GM12872 (cell line): ENCODE measurements at regions not wholly inside any gene's neighbourhood (a gene's known extent, or its start where the extent isn't known, plus 50 kb on each side); places are given as distances from the start of the nearest gene placed in this dataset.

Experiments used
- TF ChIP-seq, protein P1 (sequence below): IDR thresholded peaks from 3 replicates; pipeline ENCODE4 v1.5.1; 2011; ENCODE audit warnings: low read depth, mild to moderate bottlenecking, low read length, moderate library complexity; ENCODE audit not compliant: insufficient read depth

DNA sequence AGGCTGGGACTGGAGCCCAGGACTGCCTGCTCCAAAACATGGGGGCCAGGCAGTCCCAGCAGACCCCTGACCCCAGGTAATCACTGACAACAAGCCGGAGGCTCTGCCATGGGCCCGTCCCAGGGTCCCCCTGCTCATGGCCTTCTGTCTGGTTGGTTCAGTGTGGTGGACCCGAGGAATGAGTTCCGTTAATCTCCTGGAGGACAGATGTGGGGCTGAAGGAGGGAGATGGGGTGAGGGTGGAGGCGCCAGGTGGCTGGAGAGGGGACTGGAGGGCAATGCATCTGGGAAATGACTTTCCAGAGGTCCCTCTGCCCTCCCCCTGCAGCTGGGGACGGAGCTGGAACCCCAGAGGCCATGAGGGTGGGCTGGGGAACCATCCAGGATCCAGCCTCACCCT, 103.2 kb downstream of the EBNA1BP2 start:
- TF ChIP-seq, protein P1, sequence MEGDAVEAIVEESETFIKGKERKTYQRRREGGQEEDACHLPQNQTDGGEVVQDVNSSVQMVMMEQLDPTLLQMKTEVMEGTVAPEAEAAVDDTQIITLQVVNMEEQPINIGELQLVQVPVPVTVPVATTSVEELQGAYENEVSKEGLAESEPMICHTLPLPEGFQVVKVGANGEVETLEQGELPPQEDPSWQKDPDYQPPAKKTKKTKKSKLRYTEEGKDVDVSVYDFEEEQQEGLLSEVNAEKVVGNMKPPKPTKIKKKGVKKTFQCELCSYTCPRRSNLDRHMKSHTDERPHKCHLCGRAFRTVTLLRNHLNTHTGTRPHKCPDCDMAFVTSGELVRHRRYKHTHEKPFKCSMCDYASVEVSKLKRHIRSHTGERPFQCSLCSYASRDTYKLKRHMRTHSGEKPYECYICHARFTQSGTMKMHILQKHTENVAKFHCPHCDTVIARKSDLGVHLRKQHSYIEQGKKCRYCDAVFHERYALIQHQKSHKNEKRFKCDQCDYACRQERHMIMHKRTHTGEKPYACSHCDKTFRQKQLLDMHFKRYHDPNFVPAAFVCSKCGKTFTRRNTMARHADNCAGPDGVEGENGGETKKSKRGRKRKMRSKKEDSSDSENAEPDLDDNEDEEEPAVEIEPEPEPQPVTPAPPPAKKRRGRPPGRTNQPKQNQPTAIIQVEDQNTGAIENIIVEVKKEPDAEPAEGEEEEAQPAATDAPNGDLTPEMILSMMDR = no peak

DNA sequence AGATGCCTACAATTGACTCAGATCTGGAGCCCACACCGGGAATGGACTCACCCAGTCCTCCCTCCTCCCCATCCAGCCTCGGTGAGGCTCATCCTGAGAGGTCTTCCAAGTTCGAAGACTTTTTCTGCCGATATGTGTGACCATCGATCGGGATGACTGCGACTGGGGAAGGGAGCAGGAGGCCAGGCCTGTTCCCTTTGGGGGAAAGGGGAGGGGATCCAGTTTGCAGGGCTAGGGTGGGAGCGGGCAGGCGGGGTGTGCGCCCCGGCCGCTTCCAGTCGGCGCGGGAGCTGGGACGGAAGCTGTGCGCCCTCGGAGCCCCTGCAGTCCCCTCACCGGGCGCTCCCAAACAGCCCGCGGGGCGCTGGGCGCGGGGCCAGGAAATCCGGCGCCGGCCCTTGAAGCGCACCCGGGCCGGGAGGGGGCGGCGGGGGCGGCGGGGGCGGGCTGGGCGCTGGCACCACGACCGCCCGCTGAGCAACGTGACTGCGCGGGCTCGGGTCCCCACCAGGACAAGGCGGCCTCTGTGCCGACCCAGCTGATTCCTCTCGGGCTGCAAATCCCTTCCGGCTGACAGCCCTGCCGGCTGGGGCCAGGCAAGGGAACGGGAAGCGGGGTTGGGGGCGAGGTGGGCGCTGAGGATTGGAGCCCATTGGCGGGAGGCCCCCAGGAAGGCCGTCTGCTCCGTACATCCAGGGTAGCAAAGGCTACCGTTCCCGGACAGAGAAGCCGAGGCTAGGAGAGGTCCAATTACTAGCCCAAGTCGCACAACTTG, 103.9 kb downstream of the EBNA1BP2 start:
- TF ChIP-seq, protein P1 = no peak

DNA sequence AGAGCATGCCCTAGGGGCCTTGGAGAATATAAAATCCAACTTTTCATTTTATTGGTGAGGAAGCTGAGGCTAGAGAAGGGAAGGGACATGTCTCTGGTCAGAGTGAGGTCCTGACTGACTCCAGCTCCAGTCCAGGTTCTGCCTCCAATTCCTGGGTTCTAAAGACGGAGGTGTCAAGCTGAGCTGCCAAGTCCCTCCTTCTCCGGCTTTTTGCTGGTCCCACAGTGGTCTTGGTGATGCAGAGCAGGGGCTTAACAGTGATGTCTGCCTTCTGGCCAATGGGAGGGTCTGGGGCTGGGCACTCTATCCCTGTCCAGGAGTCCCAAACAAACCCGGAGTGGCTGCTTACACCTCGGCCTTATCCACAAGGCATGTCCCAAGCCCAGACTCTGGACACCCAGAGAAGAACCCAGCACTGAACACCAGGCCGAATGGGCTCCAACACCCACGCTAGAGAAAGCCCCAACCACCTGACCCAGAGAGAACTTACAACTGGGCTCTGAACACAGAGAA, 104.8 kb downstream of the EBNA1BP2 start:
- TF ChIP-seq, protein P1 = no peak

DNA sequence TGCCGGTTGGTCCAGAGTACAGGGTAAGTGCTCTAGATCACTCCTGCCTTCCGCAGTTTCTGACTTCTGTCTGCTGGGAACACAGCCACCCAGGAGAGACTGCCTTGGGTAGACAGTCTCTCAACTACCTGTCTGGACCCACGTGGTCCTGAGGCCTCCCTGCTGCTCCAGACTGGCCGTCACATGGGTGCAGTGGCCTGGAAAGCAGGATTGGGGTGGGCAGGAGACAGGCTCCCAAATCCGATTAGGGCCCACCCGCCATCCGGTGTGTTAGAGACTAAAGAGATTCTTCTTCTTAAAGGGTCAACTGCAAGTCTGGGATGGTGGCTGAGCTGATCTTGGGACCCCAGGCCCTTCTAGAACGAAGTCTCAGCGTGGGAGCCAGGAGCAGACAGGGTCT, 105.5 kb downstream of the EBNA1BP2 start:
- TF ChIP-seq, protein P1 = no peak

DNA sequence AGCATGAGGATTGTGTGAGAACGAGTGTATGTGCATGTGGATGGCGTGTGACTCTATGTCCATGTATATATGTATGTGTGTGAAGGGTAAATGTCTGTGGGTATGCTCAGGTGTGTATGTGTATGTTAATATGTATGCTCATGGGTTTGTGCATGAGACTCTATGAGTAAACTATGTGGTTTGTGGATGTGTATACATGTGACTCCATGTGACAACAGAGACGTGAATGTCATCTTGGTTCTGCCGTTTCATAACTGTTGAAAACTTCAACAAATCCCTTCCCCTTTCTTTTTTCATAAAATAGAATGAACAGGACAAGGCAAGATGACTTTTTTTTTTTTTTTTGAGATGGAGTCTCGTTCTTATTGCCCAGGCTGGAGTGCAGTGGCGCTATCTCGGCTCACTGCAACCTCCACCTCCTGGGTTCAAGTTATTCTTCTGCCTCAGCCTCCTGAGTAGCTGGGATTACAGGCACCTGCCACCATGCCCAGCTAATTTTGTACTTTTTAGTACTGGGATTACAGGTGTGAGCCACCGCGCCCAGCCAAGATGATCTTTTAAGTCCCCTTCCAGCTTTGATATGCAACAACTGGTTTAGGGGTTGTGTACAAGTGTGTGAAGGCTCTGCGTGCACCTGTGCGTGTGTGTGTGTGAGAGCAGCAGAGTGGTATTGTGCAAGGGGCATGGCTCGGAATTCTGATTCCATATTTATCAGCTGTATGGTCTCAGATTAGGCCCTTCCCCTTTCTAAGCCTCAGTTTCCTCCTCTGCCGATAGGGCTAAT, 106.3 kb downstream of the EBNA1BP2 start:
- TF ChIP-seq, protein P1 = no peak

DNA sequence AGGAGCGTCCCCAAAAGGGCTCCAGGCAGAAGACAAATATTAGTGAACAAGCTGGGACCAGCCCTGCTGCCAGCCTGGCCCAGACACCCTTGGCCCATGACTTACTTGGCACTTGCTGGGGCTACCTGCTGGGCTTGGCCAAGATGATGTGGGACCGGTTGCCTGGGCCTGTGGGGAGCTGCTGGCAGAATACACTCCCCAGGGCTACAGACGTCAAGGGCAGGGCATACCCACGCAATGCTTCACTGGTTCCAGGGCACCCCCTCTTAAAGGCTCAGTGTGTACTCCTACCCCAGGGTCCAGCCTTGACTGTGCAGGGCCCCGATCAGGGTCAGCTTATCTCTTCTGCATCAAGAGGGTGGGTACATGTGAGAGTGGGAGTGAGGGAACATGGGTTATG, 106.5 kb upstream of the SLC2A1 start:
- TF ChIP-seq, protein P1 = no peak

DNA sequence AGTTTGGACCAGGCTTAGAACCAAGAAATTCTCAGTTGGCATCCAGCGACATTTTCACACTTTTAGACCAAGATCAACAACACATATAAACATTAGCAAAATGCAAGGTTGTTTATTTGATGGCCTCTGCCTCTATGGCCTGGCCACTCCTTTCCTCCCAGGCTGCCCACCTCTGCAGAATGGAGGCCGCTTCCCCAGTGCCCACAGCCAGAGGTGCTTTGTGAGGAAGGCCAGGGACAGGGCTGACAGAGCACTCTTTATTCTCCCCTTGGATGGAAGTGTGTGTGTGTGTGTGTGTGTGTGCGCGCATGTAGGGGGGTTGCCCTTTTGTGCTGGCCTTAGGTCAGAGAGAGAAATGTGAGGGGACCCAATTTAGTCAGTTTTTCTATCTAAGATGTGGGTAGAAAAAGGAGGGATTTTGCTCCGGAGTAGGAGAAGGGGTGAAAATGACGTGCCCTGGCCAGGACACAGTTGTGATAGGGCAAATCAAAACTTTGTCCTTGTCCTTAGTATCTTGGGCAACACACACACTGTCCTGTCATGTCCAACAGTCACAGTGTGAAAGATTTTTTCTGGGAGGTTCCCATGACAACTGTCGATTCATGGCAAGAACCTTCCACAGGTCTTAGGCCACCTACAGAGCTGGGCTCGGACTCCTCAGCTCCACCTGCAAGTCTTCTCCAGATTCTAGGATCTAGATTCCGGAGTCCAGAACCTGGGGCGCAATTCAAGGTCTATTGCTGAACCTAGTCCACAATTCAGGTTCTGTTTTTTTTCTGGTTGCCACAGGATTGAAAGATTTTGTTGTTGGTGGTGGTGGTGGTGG, 104.9 kb upstream of the SLC2A1 start:
- TF ChIP-seq, protein P1 = no peak
